Loucy (cell line): ENCODE measurements at regions not wholly inside any gene's neighbourhood (a gene's known extent, or its start where the extent isn't known, plus 50 kb on each side); places are given as distances from the start of the nearest gene placed in this dataset.

Experiments used
- H2AFZ ChIP-seq: fragments of 200-600 bp; sonication (generic); 2 replicates; pipeline ENCODE4 v1.6.0; 2016; ENCODE audit warnings: antibody characterized with exemption, mild to moderate bottlenecking, low read length, moderate library complexity
- H3F3A ChIP-seq: fragments of 200-600 bp; 2 replicates; pipeline ENCODE4 v1.6.0; 2016; ENCODE audit warnings: antibody characterized with exemption, low read depth, mild to moderate bottlenecking
- H3K27me3 ChIP-seq: fragments of 200-600 bp; sonication (generic); 2 replicates; pipeline ENCODE4 v1.6.1; 2014; ENCODE audit warnings: low read length, mild to moderate bottlenecking; ENCODE audit not compliant: insufficient read depth, poor library complexity, severe bottlenecking
- H3K36me3 ChIP-seq: fragments of 200-600 bp; sonication (generic); 2 replicates; pipeline ENCODE4 v1.6.1; 2016; ENCODE audit warnings: low read length; ENCODE audit not compliant: insufficient read depth
- H3K4me1 ChIP-seq: fragments of 200-600 bp; sonication (generic); 2 replicates; pipeline ENCODE4 v1.5.1; 2014; ENCODE audit warnings: low read length, mild to moderate bottlenecking; ENCODE audit not compliant: insufficient read depth, poor library complexity, severe bottlenecking
- H3K4me2 ChIP-seq: fragments of 200-600 bp; sonication (generic); 2 replicates; pipeline ENCODE4 v1.6.0; 2014; ENCODE audit warnings: antibody characterized with exemption, low read length, low read depth, mild to moderate bottlenecking; ENCODE audit not compliant: poor library complexity, severe bottlenecking
- H3K4me3 ChIP-seq: fragments of 200-600 bp; sonication (generic); 2 replicates; pipeline ENCODE4 v1.5.1; 2014; ENCODE audit warnings: low read length, mild to moderate bottlenecking, mixed read lengths; ENCODE audit not compliant: poor library complexity, severe bottlenecking
- H3K79me2 ChIP-seq: fragments of 200-600 bp; sonication (generic); 2 replicates; pipeline ENCODE4 v1.6.1; 2014; ENCODE audit warnings: low read length; ENCODE audit not compliant: insufficient read depth
- H3K9ac ChIP-seq: fragments of 200-600 bp; sonication (generic); 2 replicates; pipeline ENCODE4 v1.6.0; 2014; ENCODE audit warnings: mild to moderate bottlenecking, low read depth, low read length, moderate library complexity; ENCODE audit not compliant: poor library complexity, severe bottlenecking
- H3K9me2 ChIP-seq: fragments of 200-600 bp; sonication (generic); replicated peaks from 2 replicates; pipeline ENCODE4 v1.6.1; 2016; ENCODE audit warnings: low read depth, low read length, mixed read lengths
- H3K9me3 ChIP-seq: fragments of 200-600 bp; sonication (generic); 2 replicates; pipeline ENCODE4 v1.6.1; 2014; ENCODE audit warnings: mild to moderate bottlenecking, antibody characterized with exemption, low read length, low read depth; ENCODE audit not compliant: insufficient read depth
- H4K20me1 ChIP-seq: fragments of 200-600 bp; sonication (generic); 2 replicates; pipeline ENCODE4 v1.6.0; 2014; ENCODE audit warnings: antibody characterized with exemption, low read length, mild to moderate bottlenecking; ENCODE audit not compliant: insufficient read depth, poor library complexity, severe bottlenecking
- CTCF ChIP-seq: fragments of 200-600 bp; sonication (generic); conservative IDR thresholded peaks from 2 replicates; pipeline ENCODE4 v1.5.1; 2014; ENCODE audit warnings: mild to moderate bottlenecking, antibody characterized with exemption, low read length
- EZH2phosphoT487 ChIP-seq: fragments of 200-600 bp; IDR thresholded peaks from 2 replicates; pipeline ENCODE4 v1.6.1; 2018; ENCODE audit warnings: antibody characterized with exemption, mild to moderate bottlenecking, moderate library complexity, borderline replicate concordance

- no peak overlapping the region for H3K4me2 ChIP-seq
- H3K9me2 ChIP-seq, result no peaks in the 10 kb centered on the region
- TF ChIP-seq CTCF, result no peak
- H4K20me1 ChIP-seq, result no peaks in the 10 kb centered on the region
- H3K4me3 ChIP-seq, result no peak overlapping the region
- H3K9ac ChIP-seq, result no peak overlapping the region
- no peaks in the 10 kb centered on the region for H3K9me3 ChIP-seq
- no peaks in the 10 kb centered on the region for H3F3A ChIP-seq
- no peaks in the 10 kb centered on the region for H3K36me3 ChIP-seq
- no peaks in the 10 kb centered on the region for H3K79me2 ChIP-seq
- no peaks in the 10 kb centered on the region for H3K4me1 ChIP-seq
- no peaks in the 10 kb centered on the region for H3K27me3 ChIP-seq
- no peak overlapping the region for H2AFZ ChIP-seq
These were observed 189.5 kb upstream of the TYRP1 start for GRCh38 chr9:12503606-12504122.

- Histone ChIP-seq H3K79me2 (no peaks in the 10 kb centered on the region), H3K9me2 (no peaks in the 10 kb centered on the region), H3K9ac (no peak overlapping the region), H3K4me3 (no peak overlapping the region), H3K4me1 (no peaks in the 10 kb centered on the region), H3K4me2 (no peak overlapping the region), H4K20me1 (no peaks in the 10 kb centered on the region), H2AFZ (no peak overlapping the region), H3K9me3 (no peaks in the 10 kb centered on the region), H3F3A (no peaks in the 10 kb centered on the region), H3K36me3 (no peaks in the 10 kb centered on the region), H3K27me3 (no peaks in the 10 kb centered on the region)
- TF ChIP-seq CTCF (no peak), EZH2phosphoT487 (no peak)
These were observed 182.6 kb upstream of the TYRP1 start for GRCh38 chr9:12510551-12510950.

GRCh38 chr9:12511726-12512125 is 181.5 kb upstream of the TYRP1 start:
- no peaks in the 10 kb centered on the region for H3K27me3 ChIP-seq
- no peaks in the 10 kb centered on the region for H3K4me1 ChIP-seq
- no peak overlapping the region for H3K4me3 ChIP-seq
- no peak overlapping the region for H3K4me2 ChIP-seq
- TF ChIP-seq EZH2phosphoT487 (no peak), CTCF (no peak)
- H3F3A ChIP-seq, result no peaks in the 10 kb centered on the region
- H3K9me2 ChIP-seq, result no peaks in the 10 kb centered on the region
- H3K9me3 ChIP-seq, result no peaks in the 10 kb centered on the region
- no peak overlapping the region for H3K9ac ChIP-seq
- H3K36me3 ChIP-seq, result no peaks in the 10 kb centered on the region
- no peak overlapping the region for H2AFZ ChIP-seq
- H3K79me2 ChIP-seq, result no peaks in the 10 kb centered on the region
- H4K20me1 ChIP-seq, result no peaks in the 10 kb centered on the region
